Ureter (tissue), 1 donor: ENCODE measurements at regions not wholly inside any gene's neighbourhood (a gene's known extent, or its start where the extent isn't known, plus 50 kb on each side); places are given as distances from the start of the nearest gene placed in this dataset.

Experiments used
- DNase-seq: peaks from one replicate; pipeline ENCODE4 v3.0.0-alpha.2; 2020; ENCODE audit warnings: low spot score
- donor health status: DM: yes; HTN: yes; CAD: no.

DNA sequence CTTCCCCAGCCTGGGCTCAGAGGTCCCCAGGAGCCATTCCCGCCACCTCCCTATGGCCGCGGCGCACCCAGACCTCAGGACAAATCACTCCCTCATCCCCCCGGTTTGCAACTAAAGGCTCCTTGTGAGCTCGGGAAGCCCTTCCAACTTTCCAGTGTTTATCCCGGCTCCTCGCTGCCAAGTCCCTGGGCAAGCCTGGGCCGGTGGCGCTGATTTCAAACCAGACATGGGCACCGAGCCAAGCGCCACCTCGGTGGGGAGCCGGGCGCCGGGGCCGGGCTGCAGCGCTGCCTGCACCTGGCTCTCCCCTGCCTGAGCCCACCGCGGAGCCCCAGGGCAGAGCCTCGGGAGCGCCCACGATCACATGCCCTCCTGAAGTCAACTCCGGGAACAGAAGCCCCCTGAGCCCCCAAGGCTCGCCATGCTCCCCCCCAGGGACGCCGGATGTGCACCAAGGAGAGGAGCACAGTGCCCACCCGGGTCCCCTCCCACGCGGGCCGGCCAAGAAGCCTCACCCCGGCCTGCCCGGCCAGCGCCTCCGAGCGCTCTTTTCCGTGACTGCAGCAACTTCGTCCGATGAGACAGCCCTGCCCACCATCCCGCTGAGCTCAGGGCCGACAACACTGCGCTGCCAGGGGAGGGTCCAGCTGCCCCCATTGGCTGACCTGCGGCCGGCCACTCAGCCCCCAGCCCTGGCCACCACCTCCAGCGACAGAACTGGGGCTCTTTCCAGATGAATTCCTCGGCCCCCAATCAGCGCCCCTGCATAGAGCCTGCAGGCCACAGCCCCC, 50.0 kb downstream of the NCOR2 start:
- DNase-seq: peak; percentile 85

DNA sequence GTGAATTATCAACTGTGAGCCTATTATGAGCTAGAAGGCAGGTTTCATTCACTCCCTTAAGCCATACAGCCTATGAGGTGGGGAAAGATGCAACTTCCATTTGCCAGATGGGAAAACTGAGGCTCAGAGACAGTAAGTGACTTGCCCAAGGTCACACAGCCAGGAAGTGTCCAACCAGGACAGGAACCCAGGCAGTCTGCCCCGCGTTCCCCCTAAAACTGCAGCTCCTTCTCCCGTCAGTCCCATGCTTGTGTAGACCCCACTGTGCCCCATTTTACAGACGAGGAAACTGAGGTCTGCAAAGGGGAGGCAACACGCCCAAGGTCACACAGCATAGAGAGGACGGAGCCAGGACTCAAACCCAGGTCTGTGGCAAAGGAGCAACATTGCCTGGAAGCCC, 50.6 kb downstream of the NCOR2 start:
- DNase-seq: no peak

DNA sequence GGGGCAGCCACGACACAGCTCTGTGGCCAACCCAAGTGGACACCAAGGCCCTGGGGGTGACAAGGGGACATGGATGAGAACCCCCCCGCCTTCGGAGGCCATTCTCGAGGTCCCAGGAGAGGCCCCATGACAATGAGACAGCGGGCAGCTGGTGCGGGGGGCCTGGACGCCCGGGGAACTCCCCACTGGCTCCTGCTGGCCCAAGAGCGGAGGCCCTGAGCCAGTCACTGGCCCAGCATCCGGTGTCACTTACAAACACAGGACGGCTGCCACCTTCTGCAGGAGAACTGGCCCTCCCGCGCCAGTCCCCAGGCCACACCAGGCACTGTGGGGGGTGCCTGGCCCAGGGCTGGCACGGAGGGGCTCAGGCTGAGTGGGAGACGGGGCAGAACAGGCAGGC, 51.4 kb downstream of the NCOR2 start:
- DNase-seq: no peak

DNA sequence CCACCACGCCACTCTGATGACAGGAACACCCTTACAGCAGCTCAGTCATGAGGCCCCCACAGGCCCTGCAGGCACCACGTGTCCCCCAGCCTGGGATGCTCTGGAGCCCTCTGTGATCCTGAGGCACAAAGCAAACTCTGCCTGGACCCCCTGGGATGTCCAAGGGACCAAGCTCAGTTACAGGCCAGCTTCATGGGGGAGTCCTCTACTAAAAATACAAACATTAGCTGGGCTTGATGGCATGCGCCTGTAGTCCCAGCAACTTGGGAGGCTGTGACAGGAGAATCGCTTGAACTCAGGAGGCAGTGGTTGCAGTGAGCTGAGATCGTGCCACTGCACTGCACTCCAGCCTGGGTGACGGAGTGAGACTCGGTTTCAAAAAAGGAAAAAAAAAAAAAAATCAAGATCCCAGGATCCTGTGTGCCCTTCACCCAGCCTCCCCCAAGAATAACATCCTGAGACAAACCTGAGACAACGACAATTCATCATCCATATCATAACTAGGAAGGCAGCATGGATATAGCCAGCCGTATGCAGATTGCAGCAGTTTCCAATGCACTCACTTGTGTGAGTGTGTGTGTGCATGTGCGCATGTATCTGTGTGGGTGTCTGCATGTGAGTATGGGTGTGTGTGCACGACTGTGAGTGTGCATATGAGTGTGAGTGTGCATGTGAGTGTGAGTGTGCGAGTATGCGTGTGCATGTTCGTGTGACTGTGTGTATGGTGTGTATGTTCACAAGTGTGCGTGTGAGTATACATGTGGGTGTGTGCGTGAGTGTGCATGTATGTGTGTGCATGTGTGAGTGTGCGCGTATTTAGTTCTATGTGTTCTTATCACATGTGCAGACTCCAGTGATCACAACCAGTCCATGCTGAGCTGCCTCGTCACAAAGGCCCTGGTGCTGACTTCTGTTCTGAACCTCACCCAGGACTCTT, 52.1 kb downstream of the NCOR2 start:
- DNase-seq: no peak

DNA sequence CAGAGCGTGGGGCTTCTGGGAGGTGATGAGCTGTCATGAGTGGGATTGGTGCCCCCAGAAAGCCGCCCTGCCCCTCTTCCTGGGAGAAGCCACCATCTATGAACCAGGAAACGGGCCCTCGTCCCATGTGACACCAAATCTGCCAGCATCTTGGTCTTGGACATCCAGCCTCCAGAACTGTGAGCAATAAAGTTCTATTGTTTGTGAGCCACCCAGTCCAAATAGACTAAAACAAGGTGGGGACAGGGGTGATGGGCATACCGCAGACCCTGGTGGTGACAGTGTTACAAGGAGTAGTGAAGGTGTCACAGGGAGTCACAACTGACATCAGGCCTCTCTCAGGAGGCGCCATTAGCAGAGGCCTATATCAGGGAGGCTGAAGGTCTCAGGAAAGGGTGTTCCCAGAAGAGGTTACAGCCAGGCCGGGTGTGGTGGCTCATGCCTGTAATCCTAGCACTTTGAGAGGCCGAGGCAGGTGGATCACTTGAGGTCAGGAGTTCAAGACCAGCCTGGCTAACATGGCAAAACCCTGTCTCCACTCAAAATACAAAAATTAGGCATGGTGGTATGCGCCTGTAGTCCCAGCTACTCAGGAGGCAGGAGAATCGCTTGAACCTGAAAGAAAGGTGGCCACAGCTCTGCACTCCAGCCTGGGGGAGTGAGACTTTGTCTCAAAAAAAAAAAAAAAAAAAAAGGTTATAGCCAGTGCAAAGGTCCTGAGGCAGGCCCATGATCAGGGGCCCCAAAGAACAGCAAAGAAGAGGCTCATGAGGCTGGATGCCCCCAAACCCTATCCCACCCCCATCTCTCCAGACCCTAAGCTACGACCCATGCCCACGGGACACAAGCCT, 53.0 kb downstream of the NCOR2 start:
- no peak for DNase-seq

DNA sequence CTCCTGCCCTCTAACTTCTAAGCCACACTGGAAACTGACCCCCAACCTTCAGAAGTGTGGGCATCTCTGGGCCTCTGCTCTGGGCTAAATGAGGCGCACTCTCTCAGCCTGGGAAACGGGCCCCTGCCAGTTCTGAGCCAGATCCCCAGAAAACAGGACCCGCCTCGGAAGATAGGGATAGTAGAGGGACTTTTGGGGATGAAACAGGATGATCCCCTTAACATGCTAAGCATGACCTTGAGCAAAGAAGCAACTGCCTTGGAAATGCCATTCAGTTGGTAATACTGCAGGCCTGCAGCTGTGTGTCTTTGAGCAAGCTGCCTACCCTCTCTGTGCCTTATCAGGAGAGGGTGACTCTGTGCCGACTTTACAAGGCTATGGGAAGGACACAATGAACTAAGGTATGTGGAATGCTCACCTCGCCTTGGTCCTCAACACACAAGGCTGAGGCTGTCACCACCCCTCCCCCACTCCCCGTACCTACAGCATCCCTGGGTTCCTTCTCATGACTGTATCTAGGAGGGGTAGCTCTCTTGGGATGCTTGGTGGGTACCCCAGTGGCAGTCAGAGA, 54.0 kb downstream of the NCOR2 start:
- no peak for DNase-seq

DNA sequence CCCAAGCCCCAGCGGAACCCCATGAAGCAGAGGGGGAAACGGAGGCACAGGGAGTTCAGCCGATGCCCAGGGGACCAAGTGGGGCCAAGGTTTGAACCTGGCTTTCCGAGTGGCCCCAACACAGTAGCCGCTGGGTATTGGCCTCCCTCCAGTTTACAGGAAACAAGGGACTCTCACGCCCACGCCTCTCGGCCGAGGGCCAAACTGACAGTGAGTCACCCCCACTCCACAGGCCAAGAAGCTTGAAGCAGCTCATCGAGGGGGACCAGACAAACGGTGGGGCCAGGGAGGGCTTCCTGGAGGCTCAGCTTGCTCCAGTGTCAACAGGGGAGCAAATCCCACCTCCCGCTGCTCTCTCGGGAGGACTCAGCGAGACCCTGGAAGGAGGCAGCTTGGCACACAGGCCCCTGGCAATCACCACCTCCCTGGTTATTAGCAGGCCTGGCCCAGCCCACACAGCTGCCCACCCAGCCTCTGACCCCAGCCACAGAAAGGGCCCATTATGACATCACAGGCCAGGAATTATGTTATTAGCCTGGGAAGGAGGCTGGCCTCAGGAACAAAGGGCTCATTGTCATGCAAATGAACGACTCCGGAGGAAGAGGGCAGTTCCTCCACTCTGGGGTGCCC, 54.6 kb downstream of the NCOR2 start:
- DNase-seq: peak; percentile 83

DNA sequence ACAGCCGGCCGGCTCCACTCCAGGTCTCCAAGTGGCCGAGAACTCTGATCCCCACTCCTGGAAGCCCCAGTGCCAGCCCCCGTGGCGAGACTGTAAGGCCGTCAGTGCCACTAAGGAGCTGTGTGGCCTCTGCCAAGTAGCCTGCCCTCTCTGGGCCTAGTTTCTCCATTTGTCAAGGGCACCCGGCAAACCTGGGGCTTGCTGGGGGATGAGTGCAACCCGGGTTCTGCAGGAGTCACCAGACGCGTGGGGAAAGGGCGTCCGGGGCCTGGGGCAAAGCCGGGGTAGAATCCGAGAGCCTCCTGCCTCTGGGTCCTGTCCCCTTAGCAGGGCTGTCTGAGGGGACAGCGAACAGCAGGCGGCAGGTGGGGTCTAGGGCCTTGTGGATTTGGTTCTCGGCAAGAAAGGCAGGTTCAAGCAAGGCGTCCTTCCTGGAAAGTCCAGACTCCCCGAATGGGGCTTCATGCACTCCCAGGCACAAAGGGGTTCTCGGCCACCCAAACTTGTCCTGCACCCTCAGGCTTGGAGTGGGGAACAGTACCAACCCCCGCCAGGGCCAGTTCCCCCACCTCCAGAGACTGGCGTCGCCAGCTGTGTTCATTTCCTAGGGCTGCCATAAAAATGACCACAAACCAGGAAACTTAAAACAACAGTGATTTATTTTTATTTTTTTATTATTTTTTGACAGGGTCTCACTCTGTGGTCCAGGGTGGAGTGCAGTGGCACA, 56.0 kb downstream of the NCOR2 start:
- DNase-seq: no peak

DNA sequence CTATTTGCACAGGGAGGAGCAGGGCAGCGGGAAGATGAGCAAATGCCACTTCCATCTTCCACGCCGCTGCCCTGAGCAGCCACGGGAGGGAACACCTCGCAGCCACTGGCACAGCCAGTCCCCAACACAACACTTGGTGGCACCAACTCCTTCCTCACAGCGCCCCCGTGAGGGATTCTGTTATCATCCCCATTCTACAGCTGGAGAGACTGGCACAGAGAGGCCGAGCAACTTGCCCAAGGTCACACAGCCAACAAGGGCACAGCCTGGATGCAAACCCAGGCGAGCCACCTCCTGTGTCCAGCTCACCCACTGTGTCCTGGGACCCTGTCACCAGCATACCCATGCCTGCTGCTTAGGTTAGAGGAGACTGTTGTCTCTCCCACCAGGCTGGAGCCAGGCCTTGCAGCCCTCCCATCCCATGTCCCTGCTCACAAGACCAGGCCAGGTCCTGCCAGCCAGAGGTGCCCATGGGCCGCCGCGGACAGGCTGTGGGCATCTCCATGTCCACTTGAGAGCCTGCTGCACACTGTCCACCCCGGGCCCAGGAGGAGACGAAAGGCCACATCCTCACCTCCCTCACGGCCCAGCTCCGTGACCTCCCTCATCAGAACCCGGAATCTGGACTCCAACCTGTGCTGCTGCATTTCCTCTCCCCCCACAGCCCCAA, 57.0 kb downstream of the NCOR2 start:
- DNase-seq: no peak

DNA sequence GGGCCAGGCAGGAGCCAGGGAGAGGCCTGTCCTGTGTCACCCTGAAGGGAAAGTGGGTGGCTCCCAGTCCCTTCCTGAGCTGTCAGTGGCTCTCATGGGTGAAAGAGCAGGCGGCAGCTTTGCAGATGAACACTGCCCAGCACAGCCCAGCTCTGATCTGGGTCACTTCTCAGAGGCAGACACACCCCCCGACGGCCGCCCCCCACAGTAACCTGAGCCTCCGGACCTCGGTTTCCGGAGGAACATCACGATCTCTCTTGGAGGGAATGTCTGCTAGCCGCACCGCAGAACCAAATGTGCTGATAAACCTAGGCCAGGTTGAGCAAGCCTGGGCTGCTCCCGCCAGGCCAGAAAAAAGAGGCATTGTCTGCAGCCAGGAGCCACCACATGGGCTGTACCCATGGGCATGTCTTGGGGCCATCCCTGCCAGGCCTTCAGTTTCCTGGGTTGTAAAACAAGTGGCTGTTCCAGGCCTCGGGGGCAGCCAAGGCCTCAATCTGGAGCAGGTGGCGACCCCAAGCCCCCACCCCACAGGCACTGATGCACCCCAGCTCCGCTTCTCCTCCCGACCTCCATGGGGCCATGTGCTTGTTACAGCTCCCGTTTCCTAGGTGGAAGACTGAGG, 57.6 kb downstream of the NCOR2 start:
- peak; percentile 75 for DNase-seq

DNA sequence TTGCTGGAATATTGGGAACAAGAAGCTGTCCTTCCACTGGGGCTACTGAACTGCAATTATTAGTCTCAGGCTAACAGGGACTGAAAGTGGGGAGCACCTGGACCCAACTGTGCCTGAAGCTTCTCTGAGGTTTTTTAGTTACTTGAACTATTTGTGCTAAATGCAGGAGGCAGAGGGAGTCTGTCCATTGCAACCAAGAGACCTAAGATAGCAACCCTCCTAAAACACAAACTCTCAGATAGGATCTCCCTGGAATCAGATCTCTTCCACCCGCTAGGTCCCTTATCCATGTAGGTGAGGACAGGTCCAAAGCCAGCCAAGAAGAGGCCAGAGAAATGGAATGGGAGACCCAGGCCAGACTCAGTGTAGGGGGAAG, 58.1 kb downstream of the NCOR2 start:
- no peak for DNase-seq

DNA sequence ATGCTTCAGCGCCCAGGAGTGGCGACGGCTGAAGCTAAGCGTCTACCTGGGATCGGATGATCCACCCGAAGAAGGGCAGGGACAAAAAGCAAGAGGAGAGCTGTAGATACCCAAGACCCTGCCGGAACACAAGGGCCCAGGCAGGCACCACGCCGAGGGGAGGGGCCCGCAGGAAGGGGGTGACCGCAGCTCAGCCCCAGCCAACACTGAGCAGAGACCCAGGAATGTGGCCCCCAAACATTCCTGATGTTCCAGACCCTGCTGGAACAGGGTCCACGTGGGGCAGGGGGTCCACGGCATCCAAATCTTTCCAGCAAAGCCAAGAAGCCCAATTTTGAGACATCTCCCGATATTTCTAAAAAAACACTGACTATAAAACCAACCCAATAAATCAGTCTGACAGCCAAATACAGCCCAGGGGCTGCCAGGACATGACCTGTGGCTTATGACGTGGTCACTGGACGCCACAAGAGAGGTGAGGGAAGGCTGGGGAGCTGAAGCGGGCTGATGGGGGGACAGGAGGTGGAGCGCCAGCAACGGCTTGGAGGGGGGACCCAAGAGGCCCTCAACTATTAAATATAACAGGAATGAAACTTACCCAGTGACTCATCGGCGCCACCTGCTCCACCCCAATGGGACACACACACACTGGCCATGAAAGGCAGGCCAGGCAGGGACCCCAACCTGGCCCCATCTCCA, 58.9 kb downstream of the NCOR2 start:
- no peak for DNase-seq

DNA sequence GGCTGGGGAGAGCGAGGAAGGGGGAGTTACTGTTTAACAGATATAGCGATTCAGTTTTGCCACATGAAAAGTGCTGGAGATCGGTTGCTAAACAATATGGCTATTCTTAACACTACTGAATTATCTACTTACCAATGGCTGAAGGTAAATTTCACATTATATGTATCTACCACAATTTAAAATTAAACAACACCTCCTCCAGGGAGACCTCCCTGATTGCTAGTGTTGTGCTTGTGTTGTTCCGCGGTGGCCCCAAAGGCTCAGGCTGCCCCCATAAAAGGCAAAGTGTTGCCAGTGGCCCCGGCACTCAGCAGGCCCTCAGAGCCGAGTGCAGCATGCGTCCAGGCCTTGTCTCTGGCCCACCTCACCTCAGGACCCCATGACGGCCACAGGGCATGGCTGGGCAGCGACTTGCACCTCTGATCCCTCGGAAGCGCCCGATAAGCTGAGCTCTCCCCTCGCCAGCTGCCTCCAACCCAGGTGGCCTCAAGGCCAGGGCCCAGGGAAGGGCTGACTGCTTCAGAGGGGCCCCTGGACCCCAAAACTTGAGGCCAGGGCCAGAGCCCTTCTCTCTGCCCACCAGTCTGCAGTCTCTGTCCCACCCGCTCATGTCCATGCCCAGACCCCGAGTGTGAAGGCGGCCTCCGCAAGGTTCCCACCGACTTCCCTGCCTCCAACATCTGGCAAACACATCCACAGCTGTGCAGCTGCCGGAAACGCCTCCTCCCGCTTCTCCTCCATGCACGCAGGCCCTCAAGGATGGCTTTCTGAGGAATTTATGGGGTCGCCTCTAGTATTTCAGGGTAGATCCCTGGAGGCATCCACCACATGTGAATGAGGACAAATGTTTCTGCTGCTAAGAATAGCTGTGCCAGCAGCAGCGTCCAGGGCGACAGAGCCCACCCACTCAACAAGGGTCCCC, 60.0 kb downstream of the NCOR2 start:
- DNase-seq: no peak

DNA sequence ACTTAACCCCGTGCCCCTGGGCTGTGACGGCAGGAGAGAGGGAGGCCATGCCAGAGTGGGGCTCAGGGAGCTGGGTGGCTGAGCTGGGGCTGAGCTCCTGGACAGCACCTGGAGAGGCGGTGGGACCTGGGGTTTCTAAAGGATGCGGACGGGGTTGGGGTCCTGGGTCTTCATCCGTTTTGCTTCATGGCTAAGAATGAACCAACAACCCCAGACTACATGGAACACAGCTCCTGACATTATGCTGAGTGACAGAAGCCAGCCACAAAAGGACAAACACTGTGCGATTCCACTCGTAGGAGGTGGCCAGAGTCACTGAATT, 60.6 kb downstream of the NCOR2 start:
- DNase-seq: no peak

DNA sequence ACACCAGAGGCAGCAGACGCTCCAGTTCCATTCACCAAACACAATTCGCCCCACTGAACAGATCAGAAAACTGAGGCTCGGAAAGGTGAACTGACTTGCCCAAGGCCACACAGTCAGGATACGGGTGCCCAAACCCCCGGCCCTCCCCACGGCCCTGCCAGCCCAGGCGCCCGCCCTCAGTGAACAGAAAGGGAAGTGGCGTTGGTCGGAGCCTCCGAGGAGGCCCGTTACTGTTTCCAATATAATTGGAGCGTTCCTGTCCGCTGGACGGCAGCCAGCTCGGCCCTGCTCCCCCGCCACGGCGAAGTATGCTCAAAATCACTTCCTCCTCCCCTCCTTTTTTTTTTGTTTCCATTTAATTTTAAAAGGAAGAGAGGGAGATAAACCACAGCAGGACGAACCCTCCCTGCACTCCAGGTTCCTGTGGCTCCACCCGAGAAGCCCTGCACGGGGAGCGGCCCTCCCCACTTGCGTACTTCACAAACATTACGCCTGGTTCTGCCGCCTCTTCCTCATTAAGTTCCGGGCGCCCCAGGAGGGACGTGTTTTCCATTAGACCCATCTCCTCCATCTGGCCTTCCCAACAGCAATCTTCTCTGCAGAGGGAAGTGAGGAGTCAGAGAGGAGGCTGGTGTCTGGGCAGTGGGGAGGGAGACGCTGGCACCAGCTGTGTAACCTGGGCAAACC, 61.1 kb downstream of the NCOR2 start:
- peak; percentile 76 for DNase-seq

DNA sequence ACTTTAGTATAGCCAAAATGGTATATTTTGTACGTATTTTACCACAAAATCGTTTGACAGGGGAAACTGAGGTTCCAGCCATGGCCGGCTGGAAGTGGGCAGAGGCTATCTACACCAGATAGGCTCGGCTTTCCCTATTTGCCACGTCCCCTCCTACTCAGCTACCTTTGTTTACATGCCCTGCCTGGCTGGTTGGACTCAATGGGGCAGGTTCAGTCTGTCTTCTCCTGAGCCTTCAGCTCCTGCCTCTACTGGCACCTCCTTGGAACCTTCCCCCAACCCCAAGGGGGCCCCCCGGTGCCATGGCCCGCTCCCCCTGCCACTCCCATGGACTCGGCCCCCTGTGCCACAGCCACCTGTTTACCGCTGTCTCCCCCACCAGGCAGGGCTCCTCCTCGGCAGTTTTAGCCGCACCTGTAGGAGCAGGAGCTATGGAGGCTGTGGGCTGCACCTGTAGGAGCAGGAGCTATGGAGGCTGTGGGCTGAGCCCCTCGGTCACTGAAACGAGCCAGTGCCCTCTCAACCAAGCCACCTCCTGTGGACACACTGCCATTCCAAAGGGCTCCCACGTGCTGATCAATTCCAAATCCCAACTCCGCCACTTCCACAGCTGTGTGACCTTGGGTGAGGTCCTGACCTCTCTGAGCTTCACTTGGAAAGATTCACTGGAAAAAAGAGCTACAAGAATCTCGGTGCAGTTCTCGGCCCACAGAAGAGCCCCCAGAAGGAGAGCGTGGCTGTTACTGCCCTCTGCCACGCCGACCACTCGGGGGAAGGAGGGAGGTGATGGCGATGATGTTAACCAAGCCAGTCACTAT, 62.2 kb downstream of the NCOR2 start:
- DNase-seq: no peak
